DND-41 (cell line): ENCODE measurements at regions not wholly inside any gene's neighbourhood (a gene's known extent, or its start where the extent isn't known, plus 50 kb on each side); places are given as distances from the start of the nearest gene placed in this dataset.

Source experiments
- CTCF ChIP-seq: IDR thresholded peaks from 2 replicates; pipeline ENCODE4 v1.5.1; 2012; ENCODE audit warnings: borderline replicate concordance, low read length, moderate library complexity, mild to moderate bottlenecking; ENCODE audit not compliant: poor library complexity, severe bottlenecking; ENCODE audit errors: extremely low read depth
- EZH2 ChIP-seq: IDR thresholded peaks from 3 replicates; pipeline ENCODE4 v1.6.1; 2012; ENCODE audit warnings: borderline replicate concordance, low read depth, mild to moderate bottlenecking, moderate library complexity, low read length, inconsistent platforms; ENCODE audit not compliant: severe bottlenecking

GRCh38 chr6:40671001-40671693 lies 84.0 kb upstream of the LRFN2 start:
- TF ChIP-seq EZH2 (no peak), CTCF (no peak)
